ENCODE measurements at regions not wholly inside any gene's neighbourhood (a gene's known extent, or its start where the extent isn't known, plus 50 kb on each side); places are given as distances from the start of the nearest gene placed in this dataset.

- H3K27me3 ChIP-seq = no peaks in the 10 kb centered on the region
- no peaks in the 10 kb centered on the region for H3K9me3 ChIP-seq
- intact Hi-C loops (cut with DNase I) = no loop called here
- TF ChIP-seq POLR2AphosphoS5 (IDR thresholded peaks at IDR 0.05) (no peak), EP300 (IDR thresholded peaks at IDR 0.05) (no peak), CTCF (IDR thresholded peaks at IDR 0.05) (no peak)
- H3K4me1 ChIP-seq = no peaks in the 10 kb centered on the region
- 90% methylated on average over 1 of the region's 1 CpG for WGBS
- no peaks in the 10 kb centered on the region for H3K36me3 ChIP-seq
- no peak overlapping the region for H3K27ac ChIP-seq (replicated peaks in 1 of 4)
- DNase-seq (ENCODE audit: extremely low spot score) = no peak
- no peak overlapping the region for H3K4me3 ChIP-seq
Measured at GRCh38 chr5:98144116-98144515, 629.3 kb upstream of the RGMB start.

GRCh38 chr5:98144710-98145109, 628.8 kb upstream of the RGMB start:
- Histone ChIP-seq H3K27me3 (no peaks in the 10 kb centered on the region), H3K27ac (replicated peaks in 1 of 4) (no peak overlapping the region), H3K36me3 (no peaks in the 10 kb centered on the region), H3K9me3 (no peaks in the 10 kb centered on the region), H3K4me1 (no peaks in the 10 kb centered on the region), H3K4me3 (no peak overlapping the region)
- intact Hi-C loops (cut with DNase I) = no loop called here
- no peak for DNase-seq (ENCODE audit: extremely low spot score)
- TF ChIP-seq POLR2A (IDR thresholded peaks at IDR 0.05; ENCODE audit: low read depth) (no peak), EP300 (IDR thresholded peaks at IDR 0.05) (no peak), CTCF (IDR thresholded peaks at IDR 0.05) (no peak), POLR2AphosphoS5 (IDR thresholded peaks at IDR 0.05) (no peak)
- WGBS = 85% methylated on average over 2 of the region's 2 CpGs

GRCh38 chr5:98157368-98157767, 616.1 kb upstream of the RGMB start:
- WGBS = 88% methylated on average over 4 of the region's 4 CpGs
- Histone ChIP-seq H3K4me3 (no peak overlapping the region), H3K4me1 (no peaks in the 10 kb centered on the region), H3K27me3 (no peaks in the 10 kb centered on the region), H3K36me3 (no peaks in the 10 kb centered on the region), H3K27ac (replicated peaks in 1 of 4) (no peak overlapping the region), H3K9me3 (no peaks in the 10 kb centered on the region)
- intact Hi-C loops (cut with DNase I) = no loop called here
- no peak for TF ChIP-seq POLR2A (IDR thresholded peaks at IDR 0.05; ENCODE audit: low read depth)
- DNase-seq (ENCODE audit: extremely low spot score) = no peak

- intact Hi-C loops (cut with DNase I) = no loop called here
- Histone ChIP-seq H3K4me1 (no peaks in the 10 kb centered on the region), H3K9me3 (no peaks in the 10 kb centered on the region)
Measured at GRCh38 chr5:98158440-98158839, 615.0 kb upstream of the RGMB start.

GRCh38 chr5:98163796-98164493, 609.5 kb upstream of the RGMB start:
- Histone ChIP-seq H3K4me3 (no peak overlapping the region), H3K36me3 (no peaks in the 10 kb centered on the region), H3K27me3 (no peaks in the 10 kb centered on the region), H3K9me3 (no peaks in the 10 kb centered on the region), H3K4me1 (no peaks in the 10 kb centered on the region), H3K27ac (replicated peaks in 1 of 4) (no peak overlapping the region)
- intact Hi-C loops (cut with DNase I) = no loop called here
- 73% methylated on average over 4 of the region's 4 CpGs for WGBS
- no peak for DNase-seq (ENCODE audit: extremely low spot score)
- no peak for TF ChIP-seq POLR2A (IDR thresholded peaks at IDR 0.05; ENCODE audit: low read depth)
- no peak for TF ChIP-seq EP300 (IDR thresholded peaks at IDR 0.05)
- no peak for TF ChIP-seq POLR2AphosphoS5 (IDR thresholded peaks at IDR 0.05)
- TF ChIP-seq CTCF (IDR thresholded peaks at IDR 0.05) = no peak

More at GRCh38 chr5:98158440-98158839, 615.0 kb upstream of the RGMB start:
- 93% methylated on average over 6 of the region's 6 CpGs for WGBS
- TF ChIP-seq CTCF (IDR thresholded peaks at IDR 0.05) (no peak), POLR2A (IDR thresholded peaks at IDR 0.05; ENCODE audit: low read depth) (no peak)
- no peak overlapping the region for H3K4me3 ChIP-seq
- no peaks in the 10 kb centered on the region for H3K27me3 ChIP-seq
- no peak overlapping the region for H3K27ac ChIP-seq (replicated peaks in 1 of 4)
- DNase-seq (ENCODE audit: extremely low spot score) = no peak
- no peaks in the 10 kb centered on the region for H3K36me3 ChIP-seq
